WTC11 (cell line): ENCODE measurements at regions not wholly inside any gene's neighbourhood (a gene's known extent, or its start where the extent isn't known, plus 50 kb on each side); places are given as distances from the start of the nearest gene placed in this dataset.

Experiments
- ARID4B ChIP-seq: sonication (generic); formaldehyde crosslinking; IDR thresholded peaks from 2 replicates; pipeline ENCODE4 v1.8.0; 2023; ENCODE audit warnings: missing genetic modification reagents, mild to moderate bottlenecking, borderline replicate concordance
- CREM ChIP-seq: sonication (generic); formaldehyde crosslinking; IDR thresholded peaks from 2 replicates; pipeline ENCODE4 v1.8.1; 2022; ENCODE audit warnings: mild to moderate bottlenecking, missing genetic modification reagents, moderate library complexity
- CTCF ChIP-seq: fragments of 200-600 bp; IDR thresholded peaks from 2 replicates; pipeline ENCODE4 v1.8.0; 2022; ENCODE audit warnings: antibody characterized with exemption
- E2F4 ChIP-seq: sonication (generic); formaldehyde crosslinking; IDR thresholded peaks from 2 replicates; pipeline ENCODE4 v1.8.1; 2022; ENCODE audit warnings: low read depth, mild to moderate bottlenecking, moderate library complexity, missing genetic modification reagents, borderline replicate concordance
- ELF4 ChIP-seq: sonication (generic); formaldehyde crosslinking; IDR thresholded peaks from 2 replicates; pipeline ENCODE4 v1.8.1; 2022; ENCODE audit warnings: low read depth, mild to moderate bottlenecking, moderate library complexity, missing genetic modification reagents
- FOXP1 ChIP-seq: sonication (generic); formaldehyde crosslinking; IDR thresholded peaks from 2 replicates; pipeline ENCODE4 v1.8.0; 2022; ENCODE audit warnings: missing genetic modification reagents, mild to moderate bottlenecking, moderate library complexity, borderline replicate concordance
- HMGXB4 ChIP-seq: sonication (generic); formaldehyde crosslinking; IDR thresholded peaks from 2 replicates; pipeline ENCODE4 v1.8.1; 2023; ENCODE audit warnings: mild to moderate bottlenecking, moderate library complexity, missing genetic modification reagents
- IRF2 ChIP-seq: sonication (generic); formaldehyde crosslinking; IDR thresholded peaks from 2 replicates; pipeline ENCODE4 v1.8.0; 2022; ENCODE audit warnings: low read depth, missing genetic modification reagents, borderline replicate concordance
- JAZF1 ChIP-seq: fragments of 250-450 bp; sonication (Bioruptor Pico); IDR thresholded peaks from 2 replicates; pipeline ENCODE4 v1.9.0; 2021; ENCODE audit warnings: moderate library complexity, mild to moderate bottlenecking, inconsistent platforms

- TF ChIP-seq CTCF: no peak
- TF ChIP-seq HMGXB4 (CRISPR knock-in tag): no peak
- no peak for TF ChIP-seq E2F4 (CRISPR knock-in tag)
- no peak for TF ChIP-seq JAZF1 (CRISPR knock-in tag)
- no peak for TF ChIP-seq IRF2
- no peak for TF ChIP-seq FOXP1
- no peak for TF ChIP-seq CREM
- TF ChIP-seq ARID4B (CRISPR knock-in tag): no peak
- no peak for TF ChIP-seq ELF4
Observed at GRCh38 chr18:45243340-45244110, 371.8 kb upstream of the SLC14A2 start.
